HL-60 (cell line): ENCODE measurements at regions not wholly inside any gene's neighbourhood (a gene's known extent, or its start where the extent isn't known, plus 50 kb on each side); places are given as distances from the start of the nearest gene placed in this dataset.

ENCODE experiments used
- DNase-seq, 2 experiments: peaks; one replicate each; pipeline ENCODE4 v3.0.0-alpha.2; 2010 to 2020; ENCODE audit warnings: low read depth in 1 of 2, low spot score in 1 of 2
- H3K27ac ChIP-seq: fragments of 250-450 bp; sonication (Bioruptor Pico); replicated peaks from 2 replicates; pipeline ENCODE4 v1.5.1; 2020; ENCODE audit warnings: mild to moderate bottlenecking, moderate library complexity
- H3K27me3 ChIP-seq: fragments of 250-450 bp; sonication (Bioruptor Pico); 2 replicates; pipeline ENCODE4 v1.5.1; 2021; ENCODE audit warnings: mild to moderate bottlenecking, moderate library complexity; ENCODE audit not compliant: insufficient read depth, poor library complexity, severe bottlenecking
- H3K4me3 ChIP-seq: replicated peaks from 2 replicates; pipeline ENCODE4 v1.5.1; 2011; ENCODE audit warnings: mild to moderate bottlenecking, control low read depth, low read length; ENCODE audit not compliant: insufficient read depth
- GABPA ChIP-seq: IDR thresholded peaks from 2 replicates; pipeline ENCODE4 v1.6.1; 2012; ENCODE audit warnings: low read depth
- POLR2AphosphoS5 ChIP-seq: IDR thresholded peaks from 2 replicates; pipeline ENCODE4 v1.6.1; 2012; ENCODE audit warnings: low read depth
- REST ChIP-seq: IDR thresholded peaks from 2 replicates; pipeline ENCODE4 v1.6.1; 2012; ENCODE audit warnings: low read depth; ENCODE audit not compliant: insufficient replicate concordance
- SPI1 ChIP-seq: IDR thresholded peaks from 2 replicates; pipeline ENCODE4 v1.6.1; 2012; ENCODE audit warnings: low read depth, mild to moderate bottlenecking, borderline replicate concordance
- TF ChIP-seq, protein P1 (sequence below): IDR thresholded peaks from one replicate; pipeline ENCODE4 v1.5.1; 2011; ENCODE audit warnings: low read length, control low read depth, inconsistent platforms; ENCODE audit not compliant: insufficient read depth

DNA sequence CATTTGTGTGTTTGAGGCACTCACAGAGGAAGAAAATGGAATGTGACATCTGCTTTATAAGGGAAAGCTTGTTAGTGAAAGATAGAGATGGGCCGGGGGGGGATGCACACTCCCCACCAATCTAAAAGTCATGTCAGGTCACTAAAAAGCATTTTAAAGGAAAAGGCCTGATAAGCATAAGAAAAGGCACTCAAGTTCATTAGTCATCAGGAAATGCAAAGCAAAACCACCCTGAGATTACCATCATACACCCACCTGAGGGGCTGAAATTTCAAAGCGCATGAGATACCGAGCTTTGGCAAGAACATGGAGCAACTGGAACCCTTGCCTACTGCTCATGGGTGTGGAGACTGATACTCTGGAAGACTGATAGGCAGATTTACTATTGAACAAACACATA lies 77.9 kb upstream of the ANO1 start:
- Histone ChIP-seq H3K27me3 (no peaks in the 10 kb centered on the region), H3K27ac (no peak overlapping the region), H3K4me3 (no peak overlapping the region)
- no peak for TF ChIP-seq REST
- TF ChIP-seq, protein P1, sequence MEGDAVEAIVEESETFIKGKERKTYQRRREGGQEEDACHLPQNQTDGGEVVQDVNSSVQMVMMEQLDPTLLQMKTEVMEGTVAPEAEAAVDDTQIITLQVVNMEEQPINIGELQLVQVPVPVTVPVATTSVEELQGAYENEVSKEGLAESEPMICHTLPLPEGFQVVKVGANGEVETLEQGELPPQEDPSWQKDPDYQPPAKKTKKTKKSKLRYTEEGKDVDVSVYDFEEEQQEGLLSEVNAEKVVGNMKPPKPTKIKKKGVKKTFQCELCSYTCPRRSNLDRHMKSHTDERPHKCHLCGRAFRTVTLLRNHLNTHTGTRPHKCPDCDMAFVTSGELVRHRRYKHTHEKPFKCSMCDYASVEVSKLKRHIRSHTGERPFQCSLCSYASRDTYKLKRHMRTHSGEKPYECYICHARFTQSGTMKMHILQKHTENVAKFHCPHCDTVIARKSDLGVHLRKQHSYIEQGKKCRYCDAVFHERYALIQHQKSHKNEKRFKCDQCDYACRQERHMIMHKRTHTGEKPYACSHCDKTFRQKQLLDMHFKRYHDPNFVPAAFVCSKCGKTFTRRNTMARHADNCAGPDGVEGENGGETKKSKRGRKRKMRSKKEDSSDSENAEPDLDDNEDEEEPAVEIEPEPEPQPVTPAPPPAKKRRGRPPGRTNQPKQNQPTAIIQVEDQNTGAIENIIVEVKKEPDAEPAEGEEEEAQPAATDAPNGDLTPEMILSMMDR, result no peak
- no peak for TF ChIP-seq POLR2AphosphoS5
- TF ChIP-seq GABPA, result no peak
- TF ChIP-seq SPI1, result no peak
- DNase-seq, result no peak

GRCh38 chr11:70001246-70001645 lies 76.9 kb upstream of the ANO1 start:
- Histone ChIP-seq H3K4me3 (no peak overlapping the region), H3K27ac (no peak overlapping the region), H3K27me3 (no peaks in the 10 kb centered on the region)
- DNase-seq, result no peak
- TF ChIP-seq, protein P1, result no peak
- no peak for TF ChIP-seq GABPA
- TF ChIP-seq REST, result no peak
- no peak for TF ChIP-seq SPI1
- TF ChIP-seq POLR2AphosphoS5, result no peak

DNA sequence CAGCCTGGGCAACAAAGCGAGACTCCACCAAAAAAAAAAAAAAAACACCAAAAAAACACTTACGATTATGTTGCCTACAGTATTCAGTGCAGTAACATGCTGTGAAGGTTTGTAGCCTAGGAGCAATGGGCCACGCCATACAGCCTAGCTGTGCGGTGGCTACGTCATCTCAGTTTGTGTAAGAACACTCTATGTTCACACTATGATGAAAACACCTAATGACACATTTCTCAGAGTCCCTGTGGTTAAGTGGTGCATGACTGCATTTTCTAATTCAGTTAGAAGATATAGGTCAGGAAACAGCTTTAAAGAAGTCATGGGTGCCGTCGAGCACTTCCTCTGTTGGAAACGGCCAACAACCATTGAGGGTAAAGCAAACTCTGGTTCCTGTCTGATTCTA lies 75.7 kb upstream of the ANO1 start:
- no peaks in the 10 kb centered on the region for H3K27me3 ChIP-seq
- peak; percentile 7 to 22 for DNase-seq
- no peak overlapping the region for H3K27ac ChIP-seq
- no peak for TF ChIP-seq SPI1
- no peak for TF ChIP-seq POLR2AphosphoS5
- no peak for TF ChIP-seq REST
- no peak for TF ChIP-seq GABPA
- TF ChIP-seq, protein P1, result no peak
- no peak overlapping the region for H3K4me3 ChIP-seq
